DND-41 (cell line): ENCODE measurements at regions not wholly inside any gene's neighbourhood (a gene's known extent, or its start where the extent isn't known, plus 50 kb on each side); places are given as distances from the start of the nearest gene placed in this dataset.

ENCODE experiments used
- CTCF ChIP-seq: IDR thresholded peaks from 2 replicates; pipeline ENCODE4 v1.5.1; 2012; ENCODE audit warnings: borderline replicate concordance, low read length, moderate library complexity, mild to moderate bottlenecking; ENCODE audit not compliant: poor library complexity, severe bottlenecking; ENCODE audit errors: extremely low read depth
- EZH2 ChIP-seq: IDR thresholded peaks from 3 replicates; pipeline ENCODE4 v1.6.1; 2012; ENCODE audit warnings: borderline replicate concordance, low read depth, mild to moderate bottlenecking, moderate library complexity, low read length, inconsistent platforms; ENCODE audit not compliant: severe bottlenecking

- no peak for TF ChIP-seq CTCF
- no peak for TF ChIP-seq EZH2
These were observed 176.7 kb upstream of the TLE3 start for GRCh38 chr15:70274255-70274880.
